Astrocyte of the spinal cord (primary cell): ENCODE measurements at regions not wholly inside any gene's neighbourhood (a gene's known extent, or its start where the extent isn't known, plus 50 kb on each side); places are given as distances from the start of the nearest gene placed in this dataset.

ENCODE experiments used
- DNase-seq: peaks from one replicate; pipeline ENCODE4 v3.0.0; 2011; ENCODE audit warnings: low read depth, low spot score
- H3K4me3 ChIP-seq: 2 replicates; pipeline ENCODE4 v1.5.1; 2011; ENCODE audit warnings: low read depth, mild to moderate bottlenecking, low read length, moderate library complexity
- CTCF ChIP-seq: IDR thresholded peaks from 2 replicates; pipeline ENCODE4 v1.5.1; 2012; ENCODE audit warnings: low read depth, mild to moderate bottlenecking, low read length, inconsistent platforms
- in situ Hi-C: cut with HindIII; loops from 2 replicates; pipeline ENCODE4 v1.10.0; 2017; ENCODE audit warnings: low sequenced_read_pairs

- in situ Hi-C loops, result no loop called here
- no peak overlapping the region for H3K4me3 ChIP-seq
- no peak for DNase-seq
- TF ChIP-seq CTCF, result no peak
These were observed 74.3 kb upstream of the PRMT8 start for GRCh38 chr12:3416670-3417069.

- in situ Hi-C loops, result no loop called here
- no peak for TF ChIP-seq CTCF
- no peak for DNase-seq
- H3K4me3 ChIP-seq, result no peak overlapping the region
These were observed 73.9 kb upstream of the PRMT8 start for GRCh38 chr12:3417113-3417512.

DNA sequence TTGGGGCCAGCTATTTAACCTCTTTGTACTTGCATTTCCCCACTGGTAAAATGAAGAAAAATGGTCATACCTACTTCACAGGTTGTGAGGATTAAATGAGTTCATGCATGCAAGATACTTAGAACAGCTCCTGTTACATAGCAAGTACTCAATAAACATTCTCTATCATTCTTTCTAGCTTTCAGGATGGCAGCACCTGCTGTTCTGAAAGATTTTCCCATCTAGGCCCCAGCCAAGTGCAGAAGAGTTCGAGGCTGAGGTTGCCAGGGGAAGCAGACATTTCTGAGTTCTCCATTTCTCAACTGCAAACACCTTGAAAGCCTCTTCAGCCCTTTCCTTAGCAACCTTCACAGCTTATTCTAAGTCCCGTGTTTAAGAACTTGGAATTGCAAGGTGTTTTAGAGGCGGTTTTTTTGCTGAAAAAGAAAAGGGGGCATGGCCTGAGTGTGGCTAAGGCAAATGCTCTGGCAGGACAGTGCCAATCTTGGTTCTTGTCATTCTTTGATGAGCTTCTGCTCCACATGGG is 73.0 kb upstream of the PRMT8 start:
- TF ChIP-seq CTCF, result no peak
- in situ Hi-C loops, result no loop called here
- H3K4me3 ChIP-seq, result no peak overlapping the region
- no peak for DNase-seq

GRCh38 chr12:3418609-3419390 is 72.2 kb upstream of the PRMT8 start:
- no peak for TF ChIP-seq CTCF
- no peak for DNase-seq
- in situ Hi-C loops, result no loop called here
- no peak overlapping the region for H3K4me3 ChIP-seq

GRCh38 chr12:3419558-3419957 is 71.4 kb upstream of the PRMT8 start:
- in situ Hi-C loops, result no loop called here
- no peak overlapping the region for H3K4me3 ChIP-seq
- TF ChIP-seq CTCF, result no peak
- no peak for DNase-seq

GRCh38 chr12:3420693-3421092 is 70.3 kb upstream of the PRMT8 start:
- no peak for DNase-seq
- H3K4me3 ChIP-seq, result no peak overlapping the region
- TF ChIP-seq CTCF, result no peak
- in situ Hi-C loops, result no loop called here
